NCI-H2196 (cell line): ENCODE measurements at regions not wholly inside any gene's neighbourhood (a gene's known extent, or its start where the extent isn't known, plus 50 kb on each side); places are given as distances from the start of the nearest gene placed in this dataset.

ENCODE experiments used
- DNase-seq: peaks from one replicate; lab custom pipeline; 2025; ENCODE audit not compliant: unreplicated experiment; lab: John Stamatoyannopoulos, UW

DNA sequence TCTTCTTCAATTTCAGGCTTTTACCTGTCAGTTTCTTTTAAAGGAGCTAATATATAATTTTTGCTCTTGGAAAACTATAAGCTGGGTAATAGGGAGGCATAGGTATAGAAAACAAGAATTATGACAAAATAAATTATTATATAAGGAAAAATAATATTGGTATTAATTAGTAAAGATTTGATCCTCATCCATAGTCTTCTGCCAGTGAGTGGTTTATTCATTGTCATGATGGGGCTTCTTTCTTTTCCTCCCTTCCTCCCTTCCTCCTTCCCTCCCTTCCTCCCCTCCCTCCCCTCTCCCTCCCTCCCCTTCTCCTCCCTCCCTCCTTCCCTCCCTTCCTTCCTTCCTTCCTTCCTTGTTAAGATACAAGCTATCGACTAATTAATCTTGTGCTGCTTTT, 698.6 kb downstream of the SORCS3 start:
- DNase-seq, result no peak

DNA sequence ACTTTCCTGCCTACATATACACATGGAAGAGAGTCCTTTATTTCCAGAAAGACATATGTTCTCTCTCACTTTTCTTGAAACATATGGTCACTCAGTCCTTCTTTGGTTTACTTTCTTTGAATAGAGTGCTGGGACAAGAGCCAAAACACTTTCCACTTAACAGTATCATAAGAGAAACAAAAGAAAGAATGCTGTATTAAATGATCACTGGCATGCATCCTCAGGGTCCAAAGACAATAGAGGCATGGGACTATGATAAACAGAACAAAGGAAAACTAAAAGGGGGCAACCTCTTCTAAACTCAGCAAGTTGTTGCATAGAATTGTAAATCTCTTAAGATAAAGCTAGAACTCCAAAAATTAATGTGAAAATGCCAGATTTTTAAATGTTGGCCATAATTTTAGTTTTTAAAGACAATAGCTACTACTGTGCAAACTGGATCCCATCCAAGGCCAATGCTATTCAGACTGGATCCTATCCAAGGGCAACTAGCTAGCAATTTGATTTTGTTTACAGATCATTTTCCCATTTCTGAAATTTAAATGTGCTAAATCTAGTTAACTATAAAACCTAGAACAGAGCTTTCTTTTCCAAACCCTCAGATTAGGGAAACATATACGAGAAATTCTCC, 687.5 kb downstream of the SORCS3 start:
- no peak for DNase-seq
